ENCODE measurements at regions not wholly inside any gene's neighbourhood (a gene's known extent, or its start where the extent isn't known, plus 50 kb on each side); places are given as distances from the start of the nearest gene placed in this dataset.
"Not testable (repeated sequence)": the region's sequence is repeated elsewhere in the genome, so short reads cannot be mapped to it uniquely, and the experiment has no call there.

GRCh38 chr10:38350645-38351044, 256.5 kb downstream of the ZNF37A start:
- H3K36me3 ChIP-seq (ENCODE audit: insufficient read depth, low read length); H3K27me3 ChIP-seq (ENCODE audit: insufficient read depth, low read length, poor library complexity); H3K4me2 ChIP-seq (ENCODE audit: insufficient read depth, low read length); DNase-seq; H4K20me1 ChIP-seq (ENCODE audit: insufficient read depth, low read length); H3K4me1 ChIP-seq (ENCODE audit: insufficient read depth, low read length); H3K4me3 ChIP-seq (ENCODE audit: low read depth in 1 of 2, low read length in 2 of 2); ATAC-seq (ENCODE audit: insufficient read depth, low read depth); H3K9me3 ChIP-seq (ENCODE audit: insufficient read depth, low read length, severe bottlenecking); H3K79me2 ChIP-seq (ENCODE audit: insufficient read depth, low read length); H2AFZ ChIP-seq (ENCODE audit: low read depth, low read length); H3K27ac ChIP-seq (ENCODE audit: low read length); H3K9ac ChIP-seq (ENCODE audit: low read depth, low read length): not testable (repeated sequence)

- H3K79me2 ChIP-seq (ENCODE audit: insufficient read depth, low read length), result peaks cover 26% of the 10 kb centered on the region
- not testable (repeated sequence) for H3K27me3 ChIP-seq (ENCODE audit: insufficient read depth, low read length, poor library complexity); H4K20me1 ChIP-seq (ENCODE audit: insufficient read depth, low read length); DNase-seq; H3K9me3 ChIP-seq (ENCODE audit: insufficient read depth, low read length, severe bottlenecking); H3K27ac ChIP-seq (ENCODE audit: low read length); H2AFZ ChIP-seq (ENCODE audit: low read depth, low read length); H3K4me2 ChIP-seq (ENCODE audit: insufficient read depth, low read length); H3K9ac ChIP-seq (ENCODE audit: low read depth, low read length); H3K4me3 ChIP-seq (ENCODE audit: low read depth in 1 of 2, low read length in 2 of 2); ATAC-seq (ENCODE audit: insufficient read depth, low read depth)
- peaks cover 29% of the 10 kb centered on the region for H3K4me1 ChIP-seq (ENCODE audit: insufficient read depth, low read length)
- H3K36me3 ChIP-seq (ENCODE audit: insufficient read depth, low read length), result peaks cover 11% of the 10 kb centered on the region
These were observed 260.3 kb downstream of the ZNF37A start for GRCh38 chr10:38354410-38354809.

GRCh38 chr10:38355911-38356526, 261.9 kb downstream of the ZNF37A start:
- ATAC-seq (ENCODE audit: insufficient read depth, low read depth) (peak; percentile 93), DNase-seq (peak; percentile 84)
- Histone ChIP-seq H3K4me3 (ENCODE audit: low read depth in 1 of 2, low read length in 2 of 2) (peak overlapping the region; percentile 24 to 58; a peak in 3 of 4 replicates), H2AFZ (ENCODE audit: low read depth, low read length) (peak overlapping the region; percentile 73), H3K36me3 (ENCODE audit: insufficient read depth, low read length) (peaks cover 18% of the 10 kb centered on the region), H3K9ac (ENCODE audit: low read depth, low read length) (peak overlapping the region; percentile 62), H3K27ac (ENCODE audit: low read length) (peak overlapping the region; percentile 76), H3K4me2 (ENCODE audit: insufficient read depth, low read length) (peak overlapping the region; percentile 68), H3K79me2 (ENCODE audit: insufficient read depth, low read length) (peaks cover 31% of the 10 kb centered on the region), H3K4me1 (ENCODE audit: insufficient read depth, low read length) (peaks cover 30% of the 10 kb centered on the region)
- H3K27me3 ChIP-seq (ENCODE audit: insufficient read depth, low read length, poor library complexity); H4K20me1 ChIP-seq (ENCODE audit: insufficient read depth, low read length); H3K9me3 ChIP-seq (ENCODE audit: insufficient read depth, low read length, severe bottlenecking): not testable (repeated sequence)
- TF ChIP-seq CTCF (IDR thresholded peaks at IDR 0.05; ENCODE audit: borderline replicate concordance, extremely low read depth, low read length, poor library complexity, severe bottlenecking), result peak; percentile 13

- Histone ChIP-seq H3K4me3 (ENCODE audit: low read depth in 1 of 2, low read length in 2 of 2) (peak overlapping the region; percentile 24 to 58; a peak in 3 of 4 replicates), H3K36me3 (ENCODE audit: insufficient read depth, low read length) (peaks cover 23% of the 10 kb centered on the region), H2AFZ (ENCODE audit: low read depth, low read length) (peak overlapping the region; percentile 62; the same call in 1 of the 2 replicates), H3K27ac (ENCODE audit: low read length) (peak overlapping the region; percentile 64), H3K4me1 (ENCODE audit: insufficient read depth, low read length) (peaks cover 30% of the 10 kb centered on the region), H3K79me2 (ENCODE audit: insufficient read depth, low read length) (peaks cover 33% of the 10 kb centered on the region), H3K9ac (ENCODE audit: low read depth, low read length) (peak overlapping the region; percentile 57), H3K4me2 (ENCODE audit: insufficient read depth, low read length) (peak overlapping the region; percentile 75; the same call in 1 of the 2 replicates)
- ATAC-seq (ENCODE audit: insufficient read depth, low read depth) (peak; percentile 47), DNase-seq (peak; percentile 25)
- H4K20me1 ChIP-seq (ENCODE audit: insufficient read depth, low read length); H3K27me3 ChIP-seq (ENCODE audit: insufficient read depth, low read length, poor library complexity); H3K9me3 ChIP-seq (ENCODE audit: insufficient read depth, low read length, severe bottlenecking): not testable (repeated sequence)
These were observed 262.4 kb downstream of the ZNF37A start for GRCh38 chr10:38356527-38356926.

GRCh38 chr10:38362514-38362913, 268.4 kb downstream of the ZNF37A start:
- H3K4me3 ChIP-seq (ENCODE audit: low read depth in 1 of 2, low read length in 2 of 2); H4K20me1 ChIP-seq (ENCODE audit: insufficient read depth, low read length); ATAC-seq (ENCODE audit: insufficient read depth, low read depth); DNase-seq; H3K9me3 ChIP-seq (ENCODE audit: insufficient read depth, low read length, severe bottlenecking); H3K4me2 ChIP-seq (ENCODE audit: insufficient read depth, low read length); H2AFZ ChIP-seq (ENCODE audit: low read depth, low read length); H3K27me3 ChIP-seq (ENCODE audit: insufficient read depth, low read length, poor library complexity); H3K9ac ChIP-seq (ENCODE audit: low read depth, low read length); H3K27ac ChIP-seq (ENCODE audit: low read length): not testable (repeated sequence)
- Histone ChIP-seq H3K36me3 (ENCODE audit: insufficient read depth, low read length) (peaks cover 58% of the 10 kb centered on the region), H3K4me1 (ENCODE audit: insufficient read depth, low read length) (peaks cover 18% of the 10 kb centered on the region), H3K79me2 (ENCODE audit: insufficient read depth, low read length) (peaks cover 28% of the 10 kb centered on the region)

GRCh38 chr10:38364073-38364472, 269.9 kb downstream of the ZNF37A start:
- not testable (repeated sequence) for H3K4me2 ChIP-seq (ENCODE audit: insufficient read depth, low read length); H3K9me3 ChIP-seq (ENCODE audit: insufficient read depth, low read length, severe bottlenecking); H3K4me3 ChIP-seq (ENCODE audit: low read depth in 1 of 2, low read length in 2 of 2); H2AFZ ChIP-seq (ENCODE audit: low read depth, low read length); H3K4me1 ChIP-seq (ENCODE audit: insufficient read depth, low read length); ATAC-seq (ENCODE audit: insufficient read depth, low read depth); H3K9ac ChIP-seq (ENCODE audit: low read depth, low read length); H4K20me1 ChIP-seq (ENCODE audit: insufficient read depth, low read length); DNase-seq; H3K27ac ChIP-seq (ENCODE audit: low read length); H3K27me3 ChIP-seq (ENCODE audit: insufficient read depth, low read length, poor library complexity)
- H3K79me2 ChIP-seq (ENCODE audit: insufficient read depth, low read length), result peaks cover 15% of the 10 kb centered on the region
- peaks cover 61% of the 10 kb centered on the region for H3K36me3 ChIP-seq (ENCODE audit: insufficient read depth, low read length)

All from DND-41 (cell line).